ENCODE measurements at regions not wholly inside any gene's neighbourhood (a gene's known extent, or its start where the extent isn't known, plus 50 kb on each side); places are given as distances from the start of the nearest gene placed in this dataset.
"Not testable (repeated sequence)": the region's sequence is repeated elsewhere in the genome, so short reads cannot be mapped to it uniquely, and the experiment has no call there.

DNA sequence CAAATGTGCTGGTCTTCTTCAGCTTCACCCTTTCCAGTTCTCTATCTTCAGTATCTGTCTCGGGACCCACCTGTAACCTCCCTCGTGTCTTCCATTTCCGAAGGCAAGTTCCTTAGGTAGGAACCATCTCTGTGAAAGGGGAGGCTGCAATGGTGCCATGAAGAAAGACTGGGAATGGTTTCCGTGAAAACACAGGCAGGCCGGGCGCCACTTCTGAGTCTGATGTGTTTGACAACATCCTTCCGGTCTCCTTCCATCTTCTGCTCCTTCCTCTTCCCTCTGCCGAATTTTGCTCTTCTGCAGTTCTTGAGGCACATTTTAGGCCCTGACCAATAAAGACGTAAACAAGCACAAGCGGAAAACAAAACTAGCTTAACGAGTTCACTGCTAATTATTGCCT is 328.0 kb downstream of the THBS2 start:
- no peak overlapping the region for H3K4me3 ChIP-seq (ENCODE audit: low read length)
- no peak for TF ChIP-seq ZNF274 (IDR thresholded peaks at IDR 0.05; ENCODE audit: low read depth, low read length)

DNA sequence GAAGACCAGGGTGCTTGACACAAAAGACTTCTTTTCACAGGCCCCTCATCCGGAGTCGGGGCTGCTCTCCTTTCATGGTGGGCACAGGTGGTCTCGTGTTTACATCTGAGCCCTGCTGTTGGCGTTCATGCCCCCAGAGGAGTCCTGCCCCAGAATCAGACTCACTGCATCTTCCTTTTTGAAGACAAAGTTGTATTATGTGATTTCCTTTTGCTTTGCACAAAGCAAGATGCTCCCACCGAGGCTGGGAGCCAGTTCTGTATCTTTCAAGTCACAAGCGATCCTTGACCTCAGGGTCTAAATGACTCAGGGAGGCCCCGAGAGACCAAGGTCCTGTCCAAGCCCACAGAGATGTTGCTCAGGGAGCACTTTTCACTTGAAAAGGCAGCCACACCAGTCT is 330.5 kb downstream of the THBS2 start:
- H3K4me3 ChIP-seq (ENCODE audit: low read length): no peak overlapping the region
- no peak for TF ChIP-seq ZNF274 (IDR thresholded peaks at IDR 0.05; ENCODE audit: low read depth, low read length)

DNA sequence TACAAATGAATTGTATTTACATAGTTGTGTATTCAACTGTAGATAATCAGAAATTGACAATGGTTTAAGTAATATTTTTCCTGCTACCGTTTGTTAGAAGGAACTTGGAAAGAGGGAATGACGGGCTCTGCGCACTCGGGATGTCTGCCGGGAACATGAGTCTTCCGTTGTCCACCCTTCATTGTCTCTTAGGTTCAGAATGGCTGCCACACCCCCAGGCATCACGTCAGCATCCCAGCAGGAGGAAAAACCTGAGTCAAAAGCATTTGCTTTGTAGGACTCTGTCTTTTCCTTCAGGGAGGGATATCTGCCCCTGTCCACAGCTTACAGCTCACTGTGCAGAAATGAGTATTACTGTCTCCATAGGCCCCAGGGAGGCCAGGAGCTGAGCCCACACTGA is 331.2 kb downstream of the THBS2 start:
- no peak for TF ChIP-seq ZNF274 (IDR thresholded peaks at IDR 0.05; ENCODE audit: low read depth, low read length)
- H3K4me3 ChIP-seq (ENCODE audit: low read length): no peak overlapping the region

DNA sequence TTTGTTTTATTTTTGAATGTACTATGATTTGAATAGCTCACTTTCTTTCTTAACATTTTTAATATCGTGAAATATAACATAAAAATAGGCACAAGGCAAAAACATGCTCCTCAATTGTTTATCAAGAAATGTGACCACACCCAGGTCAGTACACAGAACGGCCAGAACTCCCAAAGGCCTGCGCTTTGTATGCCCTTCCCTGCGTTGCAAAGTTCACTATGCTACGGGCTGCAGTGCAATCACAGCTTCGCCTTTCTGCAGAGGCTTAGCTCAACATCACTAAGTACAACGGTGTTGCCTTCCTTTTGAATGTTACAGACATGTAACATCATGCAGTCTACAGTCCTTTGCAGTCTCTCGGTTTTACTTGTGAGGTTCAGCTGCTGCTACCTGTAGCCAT is 333.4 kb downstream of the THBS2 start:
- H3K4me3 ChIP-seq (ENCODE audit: low read length): no peak overlapping the region
- TF ChIP-seq ZNF274 (IDR thresholded peaks at IDR 0.05; ENCODE audit: low read depth, low read length): no peak

DNA sequence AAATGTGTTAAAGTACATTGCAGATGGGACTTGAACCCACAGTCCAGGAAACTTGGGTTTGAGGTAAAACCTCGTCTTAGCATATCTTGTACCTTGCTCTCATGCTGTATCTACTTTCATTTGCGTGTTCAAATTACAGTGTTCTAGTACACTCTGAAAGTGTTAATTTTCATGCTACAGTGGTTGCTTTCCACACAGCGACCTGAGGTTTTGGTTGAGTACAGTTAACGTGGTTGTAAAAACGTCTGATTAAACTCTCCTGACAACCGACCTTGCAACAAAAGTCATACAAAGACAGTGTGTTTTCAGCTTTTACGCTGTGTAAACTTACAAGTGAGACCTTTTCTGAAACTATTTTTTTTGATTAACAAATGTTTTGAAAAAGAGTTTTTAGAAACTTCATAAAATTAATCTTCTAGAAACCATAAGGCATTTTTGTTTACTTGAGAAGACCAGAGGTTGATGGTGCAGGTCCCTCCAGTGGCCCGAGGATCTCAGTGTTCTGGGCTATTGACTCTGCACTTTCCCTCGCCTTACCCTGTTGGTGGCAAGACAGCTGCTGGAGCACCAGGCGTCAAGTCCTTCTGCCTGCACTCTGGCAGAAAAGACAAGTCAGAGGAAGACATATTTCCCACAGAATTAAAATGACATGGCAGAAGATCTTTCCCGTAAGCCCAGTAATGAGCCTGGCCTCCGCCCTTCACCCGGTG is 334.0 kb downstream of the THBS2 start:
- TF ChIP-seq ZNF274 (IDR thresholded peaks at IDR 0.05; ENCODE audit: low read depth, low read length): no peak
- H3K4me3 ChIP-seq (ENCODE audit: low read length): no peak overlapping the region

DNA sequence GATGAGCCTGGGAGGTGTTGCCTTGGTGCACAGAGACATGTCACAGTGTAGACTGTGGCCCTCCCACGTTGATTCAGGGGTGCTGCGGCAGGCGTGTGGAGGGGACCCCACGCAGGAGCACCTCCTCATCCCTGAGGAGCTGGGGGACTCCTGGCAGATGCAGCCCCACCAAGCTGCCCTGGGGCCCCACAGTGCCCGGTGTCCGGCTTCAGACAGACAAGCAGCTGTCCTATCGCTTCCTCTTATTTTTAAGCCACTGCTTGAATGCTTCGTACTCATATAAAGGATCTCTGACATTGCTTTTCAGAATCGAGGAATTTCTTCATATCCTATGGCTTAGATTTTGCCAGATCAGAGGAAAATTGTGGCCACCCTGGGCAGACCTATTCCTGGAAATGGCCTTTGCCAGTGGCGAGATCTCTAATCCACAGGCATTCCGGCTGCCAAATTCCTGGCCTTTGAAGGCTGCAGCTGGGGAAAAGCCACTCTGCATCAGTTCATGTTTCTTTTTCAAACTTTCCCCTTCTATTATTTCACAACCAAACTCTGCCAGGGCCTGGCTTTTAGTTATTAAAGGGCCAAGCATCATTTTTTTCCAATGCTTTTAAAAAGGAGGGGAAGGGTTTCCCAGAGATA is 337.0 kb downstream of the THBS2 start:
- no peak for TF ChIP-seq ZNF274 (IDR thresholded peaks at IDR 0.05; ENCODE audit: low read depth, low read length)
- no peak overlapping the region for H3K4me3 ChIP-seq (ENCODE audit: low read length)

DNA sequence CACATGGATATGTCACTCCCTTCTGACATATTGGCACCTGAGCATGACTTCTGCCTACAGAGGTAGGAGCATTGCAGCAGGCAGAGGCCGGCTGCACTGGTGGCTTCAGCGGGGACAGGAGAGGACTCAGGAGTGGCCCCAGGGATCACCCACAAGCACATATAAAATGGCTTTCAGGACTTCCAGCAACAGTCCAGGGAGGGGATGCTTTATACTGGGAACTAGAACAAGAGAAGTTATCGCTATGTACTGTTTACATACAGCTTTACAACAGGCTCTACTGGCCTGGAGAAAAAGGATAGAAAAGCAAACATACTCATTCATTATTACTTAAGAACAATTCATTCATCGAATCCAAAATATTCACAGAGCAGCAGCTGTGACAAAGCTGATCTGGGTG is 337.8 kb downstream of the THBS2 start:
- no peak for TF ChIP-seq ZNF274 (IDR thresholded peaks at IDR 0.05; ENCODE audit: low read depth, low read length)
- no peak overlapping the region for H3K4me3 ChIP-seq (ENCODE audit: low read length)

DNA sequence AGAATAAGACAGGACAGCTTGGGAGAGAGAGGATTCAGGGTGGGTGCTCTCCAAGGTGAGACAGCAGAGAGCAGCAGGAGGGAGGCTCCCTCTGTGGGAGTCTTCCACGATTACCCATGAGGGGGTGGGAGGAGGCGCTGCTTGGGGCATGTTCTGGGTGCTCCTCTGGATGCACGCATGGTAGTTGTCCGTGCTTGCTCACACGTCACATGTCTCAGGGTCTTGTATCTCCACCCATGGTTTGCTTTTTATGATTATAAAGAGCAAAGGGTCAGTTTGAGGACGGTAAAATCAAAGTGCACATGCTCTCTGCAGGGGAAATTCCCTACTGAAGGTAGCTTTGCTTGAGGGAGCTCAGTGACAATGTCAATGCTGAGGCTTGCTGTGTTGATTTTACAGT is 338.4 kb downstream of the THBS2 start:
- TF ChIP-seq ZNF274 (IDR thresholded peaks at IDR 0.05; ENCODE audit: low read depth, low read length): no peak
- H3K4me3 ChIP-seq (ENCODE audit: low read length): no peak overlapping the region

DNA sequence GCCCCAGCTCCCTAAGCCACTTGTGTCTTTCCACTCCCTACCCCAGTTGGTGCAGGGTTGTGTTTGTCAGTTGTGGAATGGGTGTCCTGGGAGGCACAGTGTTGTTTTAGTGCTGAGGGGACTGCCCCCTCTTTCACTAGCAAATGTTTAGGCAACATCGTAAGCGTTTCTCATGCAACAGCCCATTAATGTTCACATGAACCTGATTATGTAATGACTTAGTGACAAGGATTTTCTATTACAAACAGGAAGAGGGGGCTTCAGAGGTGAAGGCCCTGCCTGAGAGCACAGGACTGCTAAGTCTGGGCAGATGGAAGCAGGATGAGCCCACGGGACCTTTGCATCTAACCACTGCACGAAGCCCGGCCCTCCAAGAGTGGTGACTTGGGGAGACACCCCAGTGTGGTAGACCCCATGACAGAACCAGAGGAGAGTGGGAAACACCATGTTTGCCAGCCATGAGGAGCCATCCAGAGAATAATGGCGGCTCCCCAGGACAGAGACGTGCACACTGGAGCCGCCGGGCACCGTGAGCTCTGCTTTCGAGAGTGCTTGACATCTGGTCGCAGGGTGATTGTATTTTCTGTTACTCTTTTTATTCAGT is 339.7 kb downstream of the THBS2 start:
- no peak overlapping the region for H3K4me3 ChIP-seq (ENCODE audit: low read length)
- no peak for TF ChIP-seq ZNF274 (IDR thresholded peaks at IDR 0.05; ENCODE audit: low read depth, low read length)

DNA sequence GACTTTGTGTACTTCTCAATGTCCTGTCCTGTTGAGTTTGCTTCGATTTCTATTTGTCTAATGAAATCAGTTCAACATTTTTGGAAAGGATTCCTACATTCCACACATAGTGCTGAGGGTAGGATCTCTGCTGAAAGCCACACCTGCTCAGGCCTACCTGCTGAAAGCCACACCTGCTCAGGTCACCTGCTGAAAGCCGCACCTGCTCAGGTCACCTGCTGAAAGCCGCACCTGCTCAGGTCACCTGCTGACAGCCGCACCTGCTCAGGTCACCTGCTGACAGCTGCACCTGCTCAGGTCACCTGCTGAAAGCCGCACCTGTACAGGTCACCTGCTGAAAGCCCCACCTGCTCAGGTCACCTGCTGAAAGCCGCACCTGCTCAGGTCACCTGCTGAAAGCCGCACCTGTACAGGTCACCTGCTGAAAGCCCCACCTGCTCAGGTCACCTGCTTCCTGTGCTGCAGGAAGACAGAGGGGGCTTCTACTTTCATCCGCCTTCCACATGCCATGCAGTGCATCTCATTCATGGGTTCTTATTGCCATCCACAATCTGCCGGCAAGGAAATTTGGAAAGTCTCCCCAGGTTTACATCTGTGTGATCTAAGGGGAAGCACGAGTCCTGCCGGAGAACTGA is 340.3 kb downstream of the THBS2 start:
- not testable (repeated sequence) for H3K4me3 ChIP-seq (ENCODE audit: low read length)

DNA sequence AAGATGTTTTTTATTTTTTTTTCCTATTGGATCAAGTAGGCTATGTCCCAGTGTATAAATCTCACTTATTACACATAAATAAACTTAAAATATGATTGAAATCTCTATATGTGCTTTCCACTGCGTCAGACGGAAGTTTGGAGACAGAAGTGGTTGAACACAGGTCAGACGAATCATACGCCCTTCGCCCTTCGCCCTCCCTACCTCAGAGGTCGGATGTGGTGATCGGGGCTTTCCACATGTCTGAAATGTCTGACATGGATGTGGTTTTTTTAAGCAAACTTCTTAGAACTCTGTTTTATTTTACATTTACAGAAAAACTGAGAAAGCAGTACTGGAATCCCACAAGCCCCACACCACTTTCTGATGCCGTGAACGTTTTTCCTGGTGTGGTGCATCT is 344.4 kb downstream of the THBS2 start:
- H3K4me3 ChIP-seq (ENCODE audit: low read length): no peak overlapping the region
- TF ChIP-seq ZNF274 (IDR thresholded peaks at IDR 0.05; ENCODE audit: low read depth, low read length): no peak

DNA sequence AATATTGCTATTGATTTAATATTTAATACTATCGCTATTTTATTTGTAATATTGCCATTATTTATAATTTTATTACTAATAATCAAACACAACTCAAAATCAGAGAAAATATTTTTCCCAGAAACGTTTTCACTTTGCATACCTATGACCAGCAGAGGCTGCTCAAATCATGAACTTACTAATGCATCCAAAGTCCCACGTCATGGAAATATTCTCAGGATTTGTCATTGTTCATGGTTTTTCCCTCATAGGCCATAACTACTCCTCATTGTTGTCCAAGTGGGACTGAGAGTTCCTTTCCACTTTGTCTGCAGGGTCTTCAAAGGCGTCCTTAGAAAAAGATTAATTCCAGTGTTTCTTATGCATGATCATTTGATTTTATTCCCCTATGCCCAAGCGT is 344.8 kb downstream of the THBS2 start:
- no peak for TF ChIP-seq ZNF274 (IDR thresholded peaks at IDR 0.05; ENCODE audit: low read depth, low read length)
- H3K4me3 ChIP-seq (ENCODE audit: low read length): no peak overlapping the region

DNA sequence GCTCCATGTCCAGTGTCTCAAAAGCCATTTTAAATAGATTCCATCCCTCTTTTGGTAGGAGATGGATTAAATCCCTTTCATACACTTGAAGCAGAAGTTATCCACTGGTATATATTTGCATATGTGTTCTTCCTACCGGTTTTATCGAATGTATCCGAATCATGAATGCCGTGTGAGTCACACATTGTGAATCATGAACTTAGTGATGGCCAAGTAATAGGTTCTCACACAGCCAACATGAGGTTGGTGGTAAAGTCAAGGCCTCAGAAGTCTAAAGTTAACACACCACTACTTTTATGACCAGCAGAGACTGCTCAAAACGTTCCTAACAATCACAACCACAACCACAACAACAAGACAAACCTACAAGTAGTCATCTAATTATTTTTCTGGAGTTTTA is 345.5 kb downstream of the THBS2 start:
- H3K4me3 ChIP-seq (ENCODE audit: low read length): no peak overlapping the region
- TF ChIP-seq ZNF274 (IDR thresholded peaks at IDR 0.05; ENCODE audit: low read depth, low read length): no peak

DNA sequence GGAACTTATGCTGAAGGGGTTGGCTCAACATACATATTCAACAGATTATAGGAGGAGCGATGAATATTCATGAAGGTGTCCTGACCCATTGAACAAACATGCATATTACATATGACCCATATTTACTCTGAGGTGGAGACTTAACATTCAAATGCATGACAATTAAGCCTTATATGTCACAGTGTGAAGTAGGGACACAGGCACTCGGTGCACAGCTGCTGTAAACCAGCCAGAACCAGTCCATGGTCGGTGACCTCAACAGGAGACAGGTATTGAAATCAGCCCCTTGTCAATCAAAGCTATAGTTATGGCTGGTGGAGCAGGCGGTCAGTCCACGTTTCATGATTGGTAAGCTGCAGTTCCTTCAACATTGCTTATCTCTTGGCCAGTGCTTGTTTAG is 347.3 kb downstream of the THBS2 start:
- no peak overlapping the region for H3K4me3 ChIP-seq (ENCODE audit: low read length)
- no peak for TF ChIP-seq ZNF274 (IDR thresholded peaks at IDR 0.05; ENCODE audit: low read depth, low read length)
